AG08396 (cell line): ENCODE measurements at regions not wholly inside any gene's neighbourhood (a gene's known extent, or its start where the extent isn't known, plus 50 kb on each side); places are given as distances from the start of the nearest gene placed in this dataset.
"Not testable (repeated sequence)": the region's sequence is repeated elsewhere in the genome, so short reads cannot be mapped to it uniquely, and the experiment has no call there.

Experiments
- DNase-seq: peaks from one replicate; pipeline ENCODE4 v3.0.0; 2012; ENCODE audit warnings: low spot score, mixed read lengths

- no peak for DNase-seq
Observed at GRCh38 chr15:66635817-66636216, 66.2 kb upstream of the SMAD6 start.

GRCh38 chr15:66637044-66637443, 65.0 kb upstream of the SMAD6 start:
- not testable (repeated sequence) for DNase-seq

GRCh38 chr15:66638377-66638776, 63.7 kb upstream of the SMAD6 start:
- DNase-seq = no peak

- DNase-seq = no peak
Observed at GRCh38 chr15:66641485-66642315, 60.3 kb upstream of the SMAD6 start.

- DNase-seq = no peak
Observed at GRCh38 chr15:66642514-66642913, 59.5 kb upstream of the SMAD6 start.

GRCh38 chr15:66643033-66643432, 59.0 kb upstream of the SMAD6 start:
- DNase-seq = no peak

GRCh38 chr15:66644000-66644787, 57.8 kb upstream of the SMAD6 start:
- DNase-seq = no peak

GRCh38 chr15:66644869-66645268, 57.2 kb upstream of the SMAD6 start:
- peak; percentile 67 for DNase-seq

- no peak for DNase-seq
Observed at GRCh38 chr15:66646308-66646707, 55.7 kb upstream of the SMAD6 start.

- DNase-seq = no peak
Observed at GRCh38 chr15:66646799-66647198, 55.2 kb upstream of the SMAD6 start.

GRCh38 chr15:66647358-66647757, 54.7 kb upstream of the SMAD6 start:
- DNase-seq = no peak

GRCh38 chr15:66648588-66648987, 53.4 kb upstream of the SMAD6 start:
- DNase-seq = no peak

GRCh38 chr15:66649235-66649984, 52.6 kb upstream of the SMAD6 start:
- no peak for DNase-seq

GRCh38 chr15:66650433-66650832, 51.6 kb upstream of the SMAD6 start:
- DNase-seq = peak; percentile 57

GRCh38 chr15:66651198-66651597, 50.8 kb upstream of the SMAD6 start:
- no peak for DNase-seq

- DNase-seq = no peak
Observed at GRCh38 chr15:66651913-66652642, 50.0 kb upstream of the SMAD6 start.
